ENCODE measurements at regions not wholly inside any gene's neighbourhood (a gene's known extent, or its start where the extent isn't known, plus 50 kb on each side); places are given as distances from the start of the nearest gene placed in this dataset.

- DNase-seq (ENCODE audit: low read depth, low spot score), result no peak
- in situ Hi-C loops (cut with HindIII; ENCODE audit: low pct_unique_long_range_greater_than_20kb, low sequenced_read_pairs), result no loop called here
- ChIA-PET POLR2A (no interaction called here), CTCF (no interaction called here)
- no peak overlapping the region for H3K27ac ChIP-seq (ENCODE audit: low read length)
- H3K9me3 ChIP-seq (ENCODE audit: control insufficient read depth, insufficient read depth, low read depth, low read length), result no peaks in the 10 kb centered on the region
- H3K4me3 ChIP-seq (ENCODE audit: low read depth in 2 of 2, low read length in 2 of 2), result no peak overlapping the region
- H3K27me3 ChIP-seq (ENCODE audit: control insufficient read depth, insufficient read depth, low read length), result no peaks in the 10 kb centered on the region
- no TSS peak for BruUV-seq (replicated peaks)
- intact Hi-C loops (cut with micrococcal nuclease; ENCODE audit: unreplicated experiment), result no loop called here
- H3K4me1 ChIP-seq (ENCODE audit: control insufficient read depth, insufficient read depth, low read length), result no peaks in the 10 kb centered on the region
- H3K36me3 ChIP-seq (ENCODE audit: control insufficient read depth, insufficient read depth, low read length), result no peaks in the 10 kb centered on the region
- ATAC-seq, result no peak
- TF ChIP-seq, protein P1, sequence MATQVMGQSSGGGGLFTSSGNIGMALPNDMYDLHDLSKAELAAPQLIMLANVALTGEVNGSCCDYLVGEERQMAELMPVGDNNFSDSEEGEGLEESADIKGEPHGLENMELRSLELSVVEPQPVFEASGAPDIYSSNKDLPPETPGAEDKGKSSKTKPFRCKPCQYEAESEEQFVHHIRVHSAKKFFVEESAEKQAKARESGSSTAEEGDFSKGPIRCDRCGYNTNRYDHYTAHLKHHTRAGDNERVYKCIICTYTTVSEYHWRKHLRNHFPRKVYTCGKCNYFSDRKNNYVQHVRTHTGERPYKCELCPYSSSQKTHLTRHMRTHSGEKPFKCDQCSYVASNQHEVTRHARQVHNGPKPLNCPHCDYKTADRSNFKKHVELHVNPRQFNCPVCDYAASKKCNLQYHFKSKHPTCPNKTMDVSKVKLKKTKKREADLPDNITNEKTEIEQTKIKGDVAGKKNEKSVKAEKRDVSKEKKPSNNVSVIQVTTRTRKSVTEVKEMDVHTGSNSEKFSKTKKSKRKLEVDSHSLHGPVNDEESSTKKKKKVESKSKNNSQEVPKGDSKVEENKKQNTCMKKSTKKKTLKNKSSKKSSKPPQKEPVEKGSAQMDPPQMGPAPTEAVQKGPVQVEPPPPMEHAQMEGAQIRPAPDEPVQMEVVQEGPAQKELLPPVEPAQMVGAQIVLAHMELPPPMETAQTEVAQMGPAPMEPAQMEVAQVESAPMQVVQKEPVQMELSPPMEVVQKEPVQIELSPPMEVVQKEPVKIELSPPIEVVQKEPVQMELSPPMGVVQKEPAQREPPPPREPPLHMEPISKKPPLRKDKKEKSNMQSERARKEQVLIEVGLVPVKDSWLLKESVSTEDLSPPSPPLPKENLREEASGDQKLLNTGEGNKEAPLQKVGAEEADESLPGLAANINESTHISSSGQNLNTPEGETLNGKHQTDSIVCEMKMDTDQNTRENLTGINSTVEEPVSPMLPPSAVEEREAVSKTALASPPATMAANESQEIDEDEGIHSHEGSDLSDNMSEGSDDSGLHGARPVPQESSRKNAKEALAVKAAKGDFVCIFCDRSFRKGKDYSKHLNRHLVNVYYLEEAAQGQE (IDR thresholded peaks at IDR 0.05; ENCODE audit: insufficient read depth in 1 of 2, low read depth in 2 of 2, low read length in 1 of 2), result no peak
- no peak for TF ChIP-seq CTCF (IDR thresholded peaks at IDR 0.05)
- TF ChIP-seq TCF7L2 (IDR thresholded peaks at IDR 0.05; ENCODE audit: low read depth, low read length), result no peak
- TF ChIP-seq SIN3A (IDR thresholded peaks at IDR 0.05; ENCODE audit: borderline replicate concordance, insufficient read depth, low read depth, low read length), result no peak
Measured at GRCh38 chr10:24008164-24009091, 200.5 kb upstream of the KIAA1217 start.

- DNase-seq (ENCODE audit: low read depth, low spot score) (no peak), ATAC-seq (no peak)
- Histone ChIP-seq H3K9me3 (ENCODE audit: control insufficient read depth, insufficient read depth, low read depth, low read length) (no peaks in the 10 kb centered on the region), H3K36me3 (ENCODE audit: control insufficient read depth, insufficient read depth, low read length) (no peaks in the 10 kb centered on the region), H3K4me1 (ENCODE audit: control insufficient read depth, insufficient read depth, low read length) (no peaks in the 10 kb centered on the region), H3K4me3 (ENCODE audit: low read depth in 2 of 2, low read length in 2 of 2) (no peak overlapping the region), H3K27ac (ENCODE audit: low read length) (no peak overlapping the region), H3K27me3 (ENCODE audit: control insufficient read depth, insufficient read depth, low read length) (no peaks in the 10 kb centered on the region)
- intact Hi-C loops (cut with micrococcal nuclease; ENCODE audit: unreplicated experiment) (no loop called here), in situ Hi-C loops (cut with HindIII; ENCODE audit: low pct_unique_long_range_greater_than_20kb, low sequenced_read_pairs) (no loop called here)
- no TSS peak for BruUV-seq (replicated peaks)
- TF ChIP-seq CTCF (IDR thresholded peaks at IDR 0.05), result no peak
- TF ChIP-seq, protein P1 (IDR thresholded peaks at IDR 0.05; ENCODE audit: insufficient read depth in 1 of 2, low read depth in 2 of 2, low read length in 1 of 2), result no peak
- no peak for TF ChIP-seq POLR2AphosphoS5 (IDR thresholded peaks at IDR 0.05; ENCODE audit: low read depth, low read length)
- no peak for TF ChIP-seq SIN3A (IDR thresholded peaks at IDR 0.05; ENCODE audit: borderline replicate concordance, insufficient read depth, low read depth, low read length)
- no peak for TF ChIP-seq TCF7L2 (IDR thresholded peaks at IDR 0.05; ENCODE audit: low read depth, low read length)
- ChIA-PET POLR2A (no interaction called here), CTCF (no interaction called here)
Measured at GRCh38 chr10:24009115-24009514, 199.8 kb upstream of the KIAA1217 start.
